ENCODE measurements at regions not wholly inside any gene's neighbourhood (a gene's known extent, or its start where the extent isn't known, plus 50 kb on each side); places are given as distances from the start of the nearest gene placed in this dataset.

DNA sequence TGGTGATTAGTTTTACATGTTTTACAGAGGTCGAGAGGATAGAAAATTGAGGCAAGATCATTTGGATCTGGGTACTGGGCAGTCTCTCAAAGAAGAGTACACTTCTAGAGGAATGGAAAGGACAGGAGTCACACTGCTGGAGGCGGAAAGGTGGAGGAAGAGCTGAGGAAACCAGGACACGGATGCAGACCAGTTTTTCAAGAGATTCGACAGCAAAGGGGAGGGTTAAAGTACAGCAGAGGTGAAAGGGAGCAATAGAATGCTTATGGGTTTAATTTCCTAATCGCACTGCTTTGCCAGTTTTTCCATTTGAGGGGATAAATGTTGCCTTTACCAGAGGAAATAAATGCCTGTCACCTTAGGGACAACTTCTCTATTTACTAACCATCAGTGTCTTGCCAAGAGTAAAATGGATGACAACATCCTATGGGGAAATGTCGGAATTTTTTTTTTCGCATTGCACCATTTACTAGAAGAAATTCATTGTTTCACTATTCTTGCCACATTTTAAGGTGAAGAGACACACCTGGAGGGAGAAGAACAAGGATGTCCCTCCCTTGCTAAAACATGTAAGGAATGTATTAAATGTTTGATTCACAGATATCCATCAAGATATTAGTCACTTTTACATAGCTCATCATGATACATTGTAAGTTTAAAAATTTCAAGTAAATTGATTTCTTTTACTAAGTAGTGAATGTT, 226.6 kb downstream of the COL12A1 start:
- TF ChIP-seq, protein P1, sequence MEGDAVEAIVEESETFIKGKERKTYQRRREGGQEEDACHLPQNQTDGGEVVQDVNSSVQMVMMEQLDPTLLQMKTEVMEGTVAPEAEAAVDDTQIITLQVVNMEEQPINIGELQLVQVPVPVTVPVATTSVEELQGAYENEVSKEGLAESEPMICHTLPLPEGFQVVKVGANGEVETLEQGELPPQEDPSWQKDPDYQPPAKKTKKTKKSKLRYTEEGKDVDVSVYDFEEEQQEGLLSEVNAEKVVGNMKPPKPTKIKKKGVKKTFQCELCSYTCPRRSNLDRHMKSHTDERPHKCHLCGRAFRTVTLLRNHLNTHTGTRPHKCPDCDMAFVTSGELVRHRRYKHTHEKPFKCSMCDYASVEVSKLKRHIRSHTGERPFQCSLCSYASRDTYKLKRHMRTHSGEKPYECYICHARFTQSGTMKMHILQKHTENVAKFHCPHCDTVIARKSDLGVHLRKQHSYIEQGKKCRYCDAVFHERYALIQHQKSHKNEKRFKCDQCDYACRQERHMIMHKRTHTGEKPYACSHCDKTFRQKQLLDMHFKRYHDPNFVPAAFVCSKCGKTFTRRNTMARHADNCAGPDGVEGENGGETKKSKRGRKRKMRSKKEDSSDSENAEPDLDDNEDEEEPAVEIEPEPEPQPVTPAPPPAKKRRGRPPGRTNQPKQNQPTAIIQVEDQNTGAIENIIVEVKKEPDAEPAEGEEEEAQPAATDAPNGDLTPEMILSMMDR (IDR thresholded peaks at IDR 0.05; ENCODE audit: insufficient read depth, low read depth, low read length), result no peak
- TF ChIP-seq EZH2 (IDR thresholded peaks at IDR 0.05; ENCODE audit: insufficient read depth, low read length), result no peak

Data from astrocyte (in vitro differentiated cells and primary cell).